Type B pancreatic cell (in vitro differentiated cells): ENCODE measurements at regions not wholly inside any gene's neighbourhood (a gene's known extent, or its start where the extent isn't known, plus 50 kb on each side); places are given as distances from the start of the nearest gene placed in this dataset.
A peak's percentile ranks its signal among the peaks of the same experiment; 100 is the strongest.

Experiments
- DNase-seq: peaks from one replicate; pipeline ENCODE4 v3.0.0; 2021; ENCODE audit warnings: mixed read lengths; ENCODE audit not compliant: unreplicated experiment; ENCODE audit errors: extremely low spot score
- H3K27ac Mint-ChIP-seq: 2 replicates; pipeline ENCODE4 v1.8.0; 2021; ENCODE audit warnings: mild to moderate bottlenecking, mixed read lengths
- H3K27me3 Mint-ChIP-seq: 2 replicates; pipeline ENCODE4 v1.8.0; 2021; ENCODE audit warnings: mixed read lengths
- H3K36me3 Mint-ChIP-seq: 2 replicates; pipeline ENCODE4 v1.8.0; 2021; ENCODE audit warnings: mixed read lengths
- H3K4me1 Mint-ChIP-seq: one replicate; pipeline ENCODE4 v1.8.0; 2021; ENCODE audit warnings: mixed read lengths; ENCODE audit not compliant: unreplicated experiment
- H3K4me3 Mint-ChIP-seq: 2 replicates; pipeline ENCODE4 v1.8.0; 2021; ENCODE audit warnings: mild to moderate bottlenecking, mixed read lengths
- H3K9me3 Mint-ChIP-seq: 2 replicates; pipeline ENCODE4 v1.8.0; 2021; ENCODE audit warnings: mixed read lengths
- CTCF ChIP-seq: fragments of 200-600 bp; sonication (generic); conservative IDR thresholded peaks from 2 replicates; pipeline ENCODE4 v1.5.0; 2021; ENCODE audit warnings: antibody characterized with exemption, mild to moderate bottlenecking

GRCh38 chr12:124080649-124081048, 107.6 kb downstream of the ZNF664 start:
- Mint-ChIP-seq H3K4me1 (peaks cover 22% of the 10 kb centered on the region), H3K9me3 (peaks cover 5% of the 10 kb centered on the region), H3K27ac (no peak overlapping the region), H3K4me3 (no peak overlapping the region), H3K27me3 (no peaks in the 10 kb centered on the region), H3K36me3 (peaks cover 6% of the 10 kb centered on the region)
- no peak for TF ChIP-seq CTCF
- DNase-seq = no peak

- H3K27me3 Mint-ChIP-seq = no peaks in the 10 kb centered on the region
- H3K27ac Mint-ChIP-seq = peak overlapping the region; percentile 59
- H3K4me3 Mint-ChIP-seq = no peak overlapping the region
- H3K4me1 Mint-ChIP-seq = peaks cover 18% of the 10 kb centered on the region
- peaks cover 5% of the 10 kb centered on the region for H3K9me3 Mint-ChIP-seq
- TF ChIP-seq CTCF = no peak
- H3K36me3 Mint-ChIP-seq = peaks cover 6% of the 10 kb centered on the region
- no peak for DNase-seq
Observed at GRCh38 chr12:124082012-124082411, 109.0 kb downstream of the ZNF664 start.

- Mint-ChIP-seq H3K27me3 (no peaks in the 10 kb centered on the region), H3K36me3 (peaks cover 6% of the 10 kb centered on the region), H3K4me3 (no peak overlapping the region), H3K27ac (no peak overlapping the region), H3K4me1 (peaks cover 24% of the 10 kb centered on the region), H3K9me3 (peaks cover 4% of the 10 kb centered on the region)
- DNase-seq = no peak
- no peak for TF ChIP-seq CTCF
Observed at GRCh38 chr12:124082687-124083086, 109.7 kb downstream of the ZNF664 start.

GRCh38 chr12:124083708-124084107, 110.7 kb downstream of the ZNF664 start:
- Mint-ChIP-seq H3K27me3 (no peaks in the 10 kb centered on the region), H3K9me3 (no peaks in the 10 kb centered on the region), H3K27ac (no peak overlapping the region), H3K4me3 (no peak overlapping the region), H3K36me3 (no peaks in the 10 kb centered on the region), H3K4me1 (peaks cover 23% of the 10 kb centered on the region)
- TF ChIP-seq CTCF = no peak
- no peak for DNase-seq

- Mint-ChIP-seq H3K4me3 (no peak overlapping the region), H3K27me3 (no peaks in the 10 kb centered on the region), H3K36me3 (no peaks in the 10 kb centered on the region), H3K27ac (no peak overlapping the region), H3K4me1 (peaks cover 24% of the 10 kb centered on the region), H3K9me3 (no peaks in the 10 kb centered on the region)
- TF ChIP-seq CTCF = no peak
- no peak for DNase-seq
Observed at GRCh38 chr12:124085419-124086296, 112.6 kb downstream of the ZNF664 start.
